IMR-90 (cell line): ENCODE measurements at regions not wholly inside any gene's neighbourhood (a gene's known extent, or its start where the extent isn't known, plus 50 kb on each side); places are given as distances from the start of the nearest gene placed in this dataset.

Experiments
- ATAC-seq: fragments of 200-7000 bp; cut with Tn5 transposase; 2 replicates; pipeline ENCODE4 v1.9.1; 2020; ENCODE audit warnings: low read depth, mild to moderate bottlenecking, moderate library complexity
- BruUV-seq: library from RNA; stranded (reverse); fragments of 400-500 nt; replicated peaks from 2 replicates; lab custom pipeline; 2021; lab: Mats Ljungman, UMichigan
- CTCF ChIA-PET: fragments of 300-600 bp; formaldehyde crosslinking; extraction: SDS; loops from one replicate; lab custom pipeline; 2021; ENCODE audit warnings: antibody characterized with exemption; lab: Yijun Ruan, JAX
- POLR2A ChIA-PET: fragments of 300-600 bp; sonication (Branson Sonifier 250); formaldehyde crosslinking; loops from one replicate; lab custom pipeline; 2022; ENCODE audit warnings: antibody characterized with exemption; ENCODE audit not compliant: unreplicated experiment; lab: Charles Lee
- DNase-seq: peaks from one replicate; pipeline ENCODE4 v3.0.0; 2013
- H2AFZ ChIP-seq: replicated peaks from 2 replicates; pipeline ENCODE3; 2013; ENCODE audit warnings: low read length, mild to moderate bottlenecking; ENCODE audit not compliant: poor library complexity
- H2AK5ac ChIP-seq: 2 replicates; pipeline ENCODE4 v1.6.1; 2013; ENCODE audit warnings: low read depth, low read length, inconsistent platforms
- H2AK9ac ChIP-seq: replicated peaks from 2 replicates; pipeline ENCODE3; 2013; ENCODE audit warnings: mild to moderate bottlenecking, low read depth, low read length, moderate library complexity; ENCODE audit not compliant: poor library complexity
- H2BK120ac ChIP-seq: 2 replicates; pipeline ENCODE4 v1.6.1; 2013; ENCODE audit warnings: low read depth, low read length, inconsistent platforms
- H2BK15ac ChIP-seq: 3 replicates; pipeline ENCODE4 v1.6.1; 2013; ENCODE audit warnings: low read depth, low read length, inconsistent platforms
- H2BK20ac ChIP-seq: 2 replicates; pipeline ENCODE4 v1.6.1; 2013; ENCODE audit warnings: low read depth, mild to moderate bottlenecking, inconsistent platforms, low read length, moderate library complexity
- H2BK5ac ChIP-seq: 2 replicates; pipeline ENCODE4 v1.6.1; 2013; ENCODE audit warnings: mild to moderate bottlenecking, low read depth, low read length, inconsistent platforms; ENCODE audit not compliant: poor library complexity, severe bottlenecking
- H3K14ac ChIP-seq: replicated peaks from 2 replicates; pipeline ENCODE4 v1.6.1; 2013; ENCODE audit warnings: low read depth, low read length, inconsistent platforms
- H3K18ac ChIP-seq: 2 replicates; pipeline ENCODE4 v1.6.1; 2013; ENCODE audit warnings: low read depth, low read length, control low read depth
- H3K23ac ChIP-seq: 2 replicates; pipeline ENCODE4 v1.6.1; 2013; ENCODE audit warnings: low read depth, low read length, inconsistent platforms
- H3K27ac ChIP-seq: 2 replicates; pipeline ENCODE4 v1.5.1; 2013; ENCODE audit warnings: mild to moderate bottlenecking, control low read depth, low read length; ENCODE audit not compliant: insufficient read depth
- H3K27me3 ChIP-seq: 2 replicates; pipeline ENCODE4 v1.6.1; 2013; ENCODE audit warnings: low read length; ENCODE audit not compliant: control insufficient read depth, insufficient read depth
- H3K36me3 ChIP-seq: 2 replicates; pipeline ENCODE4 v1.6.1; 2013; ENCODE audit warnings: low read length, mixed read lengths; ENCODE audit not compliant: control insufficient read depth, insufficient read depth
- H3K4ac ChIP-seq: 2 replicates; pipeline ENCODE4 v1.6.1; 2013; ENCODE audit warnings: low read depth, low read length, inconsistent platforms
- H3K4me1 ChIP-seq: 2 replicates; pipeline ENCODE4 v1.6.1; 2013; ENCODE audit warnings: low read length, mixed read lengths; ENCODE audit not compliant: control insufficient read depth, insufficient read depth
- H3K4me2 ChIP-seq: 2 replicates; pipeline ENCODE4 v1.6.1; 2013; ENCODE audit warnings: low read depth, mild to moderate bottlenecking, control low read depth, low read length, moderate library complexity
- H3K4me3 ChIP-seq: 2 replicates; pipeline ENCODE4 v1.5.1; 2013; ENCODE audit warnings: low read depth, mild to moderate bottlenecking, control low read depth, low read length, moderate library complexity; ENCODE audit not compliant: insufficient read depth
- H3K56ac ChIP-seq: 2 replicates; pipeline ENCODE4 v1.6.1; 2013; ENCODE audit warnings: low read length, inconsistent platforms; ENCODE audit not compliant: insufficient read depth; ENCODE audit errors: extremely low read depth
- H3K79me1 ChIP-seq, 2 experiments: 2 replicates each; pipeline ENCODE4 v1.6.1; 2013; ENCODE audit warnings: low read length in 2 of 2, inconsistent platforms in 1 of 2, low read depth in 1 of 2
- H3K9ac ChIP-seq: 2 replicates; pipeline ENCODE4 v1.6.1; 2013; ENCODE audit warnings: low read depth, low read length, control low read depth
- H3K9me1 ChIP-seq: 2 replicates; pipeline ENCODE4 v1.6.1; 2013; ENCODE audit warnings: low read length, inconsistent platforms; ENCODE audit not compliant: insufficient read depth
- H3K9me3 ChIP-seq: 2 replicates; pipeline ENCODE4 v1.6.1; 2013; ENCODE audit warnings: low read length; ENCODE audit not compliant: control insufficient read depth, insufficient read depth
- H4K20me1 ChIP-seq: 2 replicates; pipeline ENCODE4 v1.6.1; 2013; ENCODE audit warnings: low read length, inconsistent platforms; ENCODE audit not compliant: insufficient read depth
- H4K5ac ChIP-seq: 2 replicates; pipeline ENCODE4 v1.6.1; 2013; ENCODE audit warnings: mild to moderate bottlenecking, low read depth, low read length, control low read depth
- H4K8ac ChIP-seq, 2 experiments: 2 replicates each; pipeline ENCODE4 v1.6.1; 2013; ENCODE audit warnings: low read depth in 2 of 2, low read length in 2 of 2, control low read depth in 1 of 2, inconsistent platforms in 1 of 2
- H4K91ac ChIP-seq: 2 replicates; pipeline ENCODE4 v1.6.1; 2013; ENCODE audit warnings: low read depth, low read length, inconsistent platforms; ENCODE audit not compliant: insufficient read depth
- BHLHE40 ChIP-seq: fragments of 150-350 bp; IDR thresholded peaks from 2 replicates; pipeline ENCODE4 v1.6.1; 2016; ENCODE audit warnings: mild to moderate bottlenecking, low read depth, low read length
- CHD1 ChIP-seq: IDR thresholded peaks from 2 replicates; pipeline ENCODE4 v1.6.1; 2012; ENCODE audit warnings: low read depth, low read length, improper control_type of control experiment
- CTCF ChIP-seq: conservative IDR thresholded peaks from 2 replicates; pipeline ENCODE4 v1.5.1; 2012; ENCODE audit warnings: mild to moderate bottlenecking, low read depth, low read length, improper control_type of control experiment
- ELK1 ChIP-seq: fragments of 150-350 bp; IDR thresholded peaks from 2 replicates; pipeline ENCODE4 v1.6.1; 2016; ENCODE audit warnings: low read depth, mild to moderate bottlenecking, low read length, moderate library complexity, borderline replicate concordance
- MAFK ChIP-seq: IDR thresholded peaks from 2 replicates; pipeline ENCODE4 v1.6.1; 2012; ENCODE audit warnings: low read depth, low read length, improper control_type of control experiment
- MAZ ChIP-seq: IDR thresholded peaks from 2 replicates; pipeline ENCODE4 v1.6.1; 2012; ENCODE audit warnings: low read depth, mild to moderate bottlenecking, low read length, improper control_type of control experiment, moderate library complexity, borderline replicate concordance
- RAD21 ChIP-seq: IDR thresholded peaks from 2 replicates; pipeline ENCODE4 v1.6.1; 2012; ENCODE audit warnings: low read length, improper control_type of control experiment
- WGBS, 2 experiments: methylation state at CpG; one replicate each; pipeline versions ENCODE4 v1.1.5 to v1.1.7; 2013; ENCODE audit warnings: missing lambda C conversion rate in 2 of 2; ENCODE audit not compliant: insufficient read length in 1 of 2; ENCODE audit errors: extremely low coverage in 2 of 2; 5-methylcytosine and 5-hydroxymethylcytosine counted together
- dilution Hi-C: fragments of 300-500 bp; cut with HindIII; formaldehyde crosslinking; loops from one replicate; pipeline ENCODE4 v1.14.3; 2018; ENCODE audit warnings: low sequenced_read_pairs; ENCODE audit not compliant: unreplicated experiment
- in situ Hi-C: fragments of 300-500 bp; cut with MboI; formaldehyde crosslinking; loops from 3 replicates; pipeline ENCODE4 v1.14.3; 2019; ENCODE audit warnings: low sequenced_read_pairs, inconsistent platforms, mixed read lengths
- intact Hi-C: fragments of 100-400 bp; cut with micrococcal nuclease; formaldehyde crosslinking; loops from 2 replicates; pipeline ENCODE4 v1.10.0; 2022

- dilution Hi-C loops, result no loop called here
- H3K4me2 ChIP-seq, result no peak overlapping the region
- DNase-seq (no peak), ATAC-seq (no peak)
- H2BK20ac ChIP-seq, result no peak overlapping the region
- no peak overlapping the region for H3K9ac ChIP-seq
- no peak overlapping the region for H3K14ac ChIP-seq
- no peak overlapping the region for H4K5ac ChIP-seq
- no peaks in the 10 kb centered on the region for H3K79me1 ChIP-seq
- H2AK5ac ChIP-seq, result no peak overlapping the region
- H2BK15ac ChIP-seq, result no peak overlapping the region
- H3K4ac ChIP-seq, result no peak overlapping the region
- WGBS, 2 experiments, result no CpG with 5 or more reads among the region's 3 CpGs
- H2AK9ac ChIP-seq, result no peak overlapping the region
- no peaks in the 10 kb centered on the region for H3K27me3 ChIP-seq
- CTCF ChIA-PET, result no interaction called here
- POLR2A ChIA-PET, result no interaction called here
- no peaks in the 10 kb centered on the region for H3K9me1 ChIP-seq
- H4K91ac ChIP-seq, result no peak overlapping the region
- TF ChIP-seq CHD1, result no peak
- TF ChIP-seq CTCF, result no peak
- TF ChIP-seq RAD21, result no peak
- no peak for TF ChIP-seq MAZ
- TF ChIP-seq MAFK, result peak; percentile 94
- TF ChIP-seq BHLHE40, result no peak
- TF ChIP-seq ELK1, result no peak
- H3K27ac ChIP-seq, result no peak overlapping the region
- BruUV-seq, result no TSS peak
- H3K23ac ChIP-seq, result no peak overlapping the region
- H3K4me3 ChIP-seq, result no peak overlapping the region
- H2BK120ac ChIP-seq, result no peak overlapping the region
- H3K4me1 ChIP-seq, result no peaks in the 10 kb centered on the region
- in situ Hi-C loops, result no loop called here
- H3K9me3 ChIP-seq, result peaks cover 3% of the 10 kb centered on the region
- H3K56ac ChIP-seq, result no peak overlapping the region
- H3K18ac ChIP-seq, result no peak overlapping the region
- no peaks in the 10 kb centered on the region for H3K36me3 ChIP-seq
- intact Hi-C loops, result no loop called here
- H2AFZ ChIP-seq, result no peak overlapping the region
- H4K8ac ChIP-seq, result no peak overlapping the region
- H2BK5ac ChIP-seq, result no peak overlapping the region
- no peaks in the 10 kb centered on the region for H4K20me1 ChIP-seq
Measured at GRCh38 chr16:52743707-52744106, 196.8 kb upstream of the TOX3 start.
